ENCODE measurements at regions not wholly inside any gene's neighbourhood (a gene's known extent, or its start where the extent isn't known, plus 50 kb on each side); places are given as distances from the start of the nearest gene placed in this dataset.

- TF ChIP-seq POLR2AphosphoS5 (IDR thresholded peaks at IDR 0.05; ENCODE audit: low read depth, low read length) (no peak), POLR2A (IDR thresholded peaks at IDR 0.05; ENCODE audit: low read depth, low read length) (no peak)
These were observed 114.3 kb downstream of the TMEM17 start for GRCh38 chr2:62391696-62392095.
